Liver (tissue), 8 donors: ENCODE measurements at regions not wholly inside any gene's neighbourhood (a gene's known extent, or its start where the extent isn't known, plus 50 kb on each side); places are given as distances from the start of the nearest gene placed in this dataset.

ENCODE experiments used
- DNase-seq: peaks from one replicate; pipeline ENCODE4 v3.0.0-alpha.2; 2017; ENCODE audit warnings: low spot score
- H3K27ac ChIP-seq, 2 donors: one replicate each; pipeline ENCODE4 v1.7.0; 2013; ENCODE audit warnings: inconsistent platforms in 2 of 2, low read length in 2 of 2, control low read depth in 1 of 2, low read depth in 1 of 2, mild to moderate bottlenecking in 1 of 2
- H3K27me3 ChIP-seq, 4 donors: one replicate each; pipeline versions ENCODE4 v1.6.1 to v1.7.0; 2013; ENCODE audit warnings: low read length in 3 of 4, inconsistent platforms in 1 of 4, mild to moderate bottlenecking in 1 of 4, moderate library complexity in 1 of 4; ENCODE audit not compliant: control insufficient read depth in 4 of 4, insufficient read depth in 4 of 4
- H3K36me3 ChIP-seq, 4 donors: one replicate each; pipeline versions ENCODE4 v1.6.1 to v1.7.0; 2013; ENCODE audit warnings: low read length in 3 of 4, mild to moderate bottlenecking in 3 of 4, low read depth in 1 of 4, moderate library complexity in 1 of 4; ENCODE audit not compliant: control insufficient read depth in 4 of 4, insufficient read depth in 3 of 4
- H3K4me1 ChIP-seq, 4 donors: one replicate each; pipeline versions ENCODE4 v1.6.1 to v1.7.0; 2013; ENCODE audit warnings: low read length in 3 of 4, mild to moderate bottlenecking in 3 of 4, moderate library complexity in 1 of 4; ENCODE audit not compliant: control insufficient read depth in 4 of 4, insufficient read depth in 4 of 4
- H3K4me3 ChIP-seq, 3 donors: one replicate each; pipeline versions ENCODE4 v1.6.1 to v1.7.0; 2013; ENCODE audit warnings: low read length in 3 of 3, control low read depth in 1 of 3, low read depth in 1 of 3, mild to moderate bottlenecking in 1 of 3
- H3K9ac ChIP-seq, 2 donors: one replicate each; pipeline ENCODE4 v1.7.0; 2013; ENCODE audit warnings: low read length in 2 of 2, mild to moderate bottlenecking in 2 of 2, moderate library complexity in 2 of 2, control low read depth in 1 of 2, low read depth in 1 of 2
- H3K9me3 ChIP-seq, 4 donors: one replicate each; pipeline versions ENCODE4 v1.6.1 to v1.7.0; 2013; ENCODE audit warnings: low read length in 3 of 4; ENCODE audit not compliant: control insufficient read depth in 4 of 4
- EGR1 ChIP-seq, 2 donors: IDR thresholded peaks; 2 replicates each; pipeline ENCODE4 v1.6.1; 2016 to 2018; ENCODE audit warnings: antibody characterized with exemption in 2 of 2, low read depth in 2 of 2
- FOXA1 ChIP-seq: IDR thresholded peaks from 2 replicates; pipeline ENCODE4 v1.6.1; 2016; ENCODE audit warnings: antibody characterized with exemption
- GABPA ChIP-seq, 2 donors: IDR thresholded peaks in 1 of 2; conservative IDR thresholded peaks in 1 of 2; 2 replicates each; pipeline ENCODE4 v1.6.1; 2016; ENCODE audit warnings: antibody characterized with exemption in 2 of 2, mild to moderate bottlenecking in 1 of 2, moderate library complexity in 1 of 2
- HNF4A ChIP-seq, 2 donors: conservative IDR thresholded peaks; 2 replicates each; pipeline ENCODE4 v1.6.1; 2016; ENCODE audit warnings: antibody characterized with exemption in 2 of 2, mild to moderate bottlenecking in 2 of 2
- HNF4G ChIP-seq: IDR thresholded peaks from 2 replicates; pipeline ENCODE4 v1.6.1; 2016; ENCODE audit warnings: antibody characterized with exemption
- JUND ChIP-seq, 2 donors: IDR thresholded peaks; 2 replicates each; pipeline ENCODE4 v1.6.1; 2016; ENCODE audit warnings: antibody characterized with exemption in 2 of 2
- NR2F2 ChIP-seq: IDR thresholded peaks from 2 replicates; pipeline ENCODE4 v1.6.1; 2016; ENCODE audit warnings: antibody characterized with exemption
- RAD21 ChIP-seq, 2 donors: IDR thresholded peaks; 2 replicates each; pipeline ENCODE4 v1.6.1; 2016; ENCODE audit warnings: antibody characterized with exemption in 2 of 2, mild to moderate bottlenecking in 2 of 2
- RXRA ChIP-seq, 2 donors: IDR thresholded peaks; 2 replicates each; pipeline ENCODE4 v1.6.1; 2017 to 2018; ENCODE audit warnings: antibody characterized with exemption in 2 of 2, mild to moderate bottlenecking in 1 of 2
- SP1 ChIP-seq: IDR thresholded peaks from 2 replicates; pipeline ENCODE4 v1.6.1; 2018; ENCODE audit warnings: antibody characterized with exemption, mild to moderate bottlenecking
- TAF1 ChIP-seq: conservative IDR thresholded peaks from 2 replicates; pipeline ENCODE4 v1.6.1; 2016; ENCODE audit warnings: antibody characterized with exemption, mild to moderate bottlenecking
- YY1 ChIP-seq: IDR thresholded peaks from 2 replicates; pipeline ENCODE4 v1.6.1; 2016; ENCODE audit warnings: antibody characterized with exemption, mild to moderate bottlenecking
- WGBS: extraction: QIAGEN DNeasy Blood & Tissue Kit; methylation state at CpG from one replicate; pipeline ENCODE4 v1.1.7; 2013; 5-methylcytosine and 5-hydroxymethylcytosine counted together
- TF ChIP-seq, protein P1 (sequence below): IDR thresholded peaks from 2 replicates; pipeline ENCODE4 v1.6.1; 2016; ENCODE audit warnings: antibody characterized with exemption
- TF ChIP-seq, protein P2 (sequence below): IDR thresholded peaks from 2 replicates; pipeline ENCODE4 v1.6.1; 2016; ENCODE audit warnings: antibody characterized with exemption
- TF ChIP-seq, protein P3 (sequence below): IDR thresholded peaks from 2 replicates; pipeline ENCODE4 v1.6.1; 2016; ENCODE audit warnings: antibody characterized with exemption, mild to moderate bottlenecking
- TF ChIP-seq, protein P4 (sequence below): fragments of 150-350 bp; IDR thresholded peaks from 2 replicates; pipeline ENCODE4 v1.5.1; 2017; ENCODE audit warnings: improper control_type of control experiment, low read depth, low read length; ENCODE audit not compliant: missing input control
- TF ChIP-seq, protein P5 (sequence below): IDR thresholded peaks from 2 replicates; pipeline ENCODE4 v1.6.1; 2016; ENCODE audit warnings: antibody characterized with exemption
- donor health status: healthy.
- donor health status: healthy.
- donor health status: healthy.
- donor health status: healthy.
- donor health status: healthy.

DNA sequence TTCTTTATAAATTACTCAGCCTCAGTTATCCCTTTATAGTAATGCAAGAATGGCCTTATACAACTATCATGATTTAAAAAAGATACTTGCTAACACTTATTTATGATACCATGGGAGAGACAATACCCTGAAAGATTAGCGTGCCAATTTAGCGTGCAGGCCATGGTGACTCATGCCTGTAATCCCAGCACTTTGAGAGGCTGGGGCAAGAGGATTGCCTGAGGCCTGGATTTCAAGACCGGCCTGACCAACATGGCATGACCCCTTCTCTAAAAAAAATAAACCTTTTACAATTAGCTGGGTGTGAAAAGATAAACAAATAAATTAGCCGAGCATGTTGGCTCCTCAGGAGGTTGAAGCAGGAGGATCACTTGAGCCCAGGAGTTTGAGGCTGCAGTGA is 493.4 kb upstream of the FSIP2 start:
- WGBS: 84% methylated on average over 4 of the region's 4 CpGs
- H3K9ac ChIP-seq: no peak overlapping the region
- TF ChIP-seq, protein P1, sequence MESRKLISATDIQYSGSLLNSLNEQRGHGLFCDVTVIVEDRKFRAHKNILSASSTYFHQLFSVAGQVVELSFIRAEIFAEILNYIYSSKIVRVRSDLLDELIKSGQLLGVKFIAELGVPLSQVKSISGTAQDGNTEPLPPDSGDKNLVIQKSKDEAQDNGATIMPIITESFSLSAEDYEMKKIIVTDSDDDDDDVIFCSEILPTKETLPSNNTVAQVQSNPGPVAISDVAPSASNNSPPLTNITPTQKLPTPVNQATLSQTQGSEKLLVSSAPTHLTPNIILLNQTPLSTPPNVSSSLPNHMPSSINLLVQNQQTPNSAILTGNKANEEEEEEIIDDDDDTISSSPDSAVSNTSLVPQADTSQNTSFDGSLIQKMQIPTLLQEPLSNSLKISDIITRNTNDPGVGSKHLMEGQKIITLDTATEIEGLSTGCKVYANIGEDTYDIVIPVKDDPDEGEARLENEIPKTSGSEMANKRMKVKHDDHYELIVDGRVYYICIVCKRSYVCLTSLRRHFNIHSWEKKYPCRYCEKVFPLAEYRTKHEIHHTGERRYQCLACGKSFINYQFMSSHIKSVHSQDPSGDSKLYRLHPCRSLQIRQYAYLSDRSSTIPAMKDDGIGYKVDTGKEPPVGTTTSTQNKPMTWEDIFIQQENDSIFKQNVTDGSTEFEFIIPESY: no peak
- no peak for TF ChIP-seq JUND (IDR thresholded peaks at IDR 0.05)
- no peak for TF ChIP-seq RXRA (IDR thresholded peaks at IDR 0.05)
- TF ChIP-seq, protein P2, sequence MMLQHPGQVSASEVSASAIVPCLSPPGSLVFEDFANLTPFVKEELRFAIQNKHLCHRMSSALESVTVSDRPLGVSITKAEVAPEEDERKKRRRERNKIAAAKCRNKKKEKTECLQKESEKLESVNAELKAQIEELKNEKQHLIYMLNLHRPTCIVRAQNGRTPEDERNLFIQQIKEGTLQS: no peak
- no peak for TF ChIP-seq FOXA1
- TF ChIP-seq SP1: no peak
- TF ChIP-seq HNF4G: no peak
- no peak for TF ChIP-seq NR2F2
- TF ChIP-seq, protein P3, sequence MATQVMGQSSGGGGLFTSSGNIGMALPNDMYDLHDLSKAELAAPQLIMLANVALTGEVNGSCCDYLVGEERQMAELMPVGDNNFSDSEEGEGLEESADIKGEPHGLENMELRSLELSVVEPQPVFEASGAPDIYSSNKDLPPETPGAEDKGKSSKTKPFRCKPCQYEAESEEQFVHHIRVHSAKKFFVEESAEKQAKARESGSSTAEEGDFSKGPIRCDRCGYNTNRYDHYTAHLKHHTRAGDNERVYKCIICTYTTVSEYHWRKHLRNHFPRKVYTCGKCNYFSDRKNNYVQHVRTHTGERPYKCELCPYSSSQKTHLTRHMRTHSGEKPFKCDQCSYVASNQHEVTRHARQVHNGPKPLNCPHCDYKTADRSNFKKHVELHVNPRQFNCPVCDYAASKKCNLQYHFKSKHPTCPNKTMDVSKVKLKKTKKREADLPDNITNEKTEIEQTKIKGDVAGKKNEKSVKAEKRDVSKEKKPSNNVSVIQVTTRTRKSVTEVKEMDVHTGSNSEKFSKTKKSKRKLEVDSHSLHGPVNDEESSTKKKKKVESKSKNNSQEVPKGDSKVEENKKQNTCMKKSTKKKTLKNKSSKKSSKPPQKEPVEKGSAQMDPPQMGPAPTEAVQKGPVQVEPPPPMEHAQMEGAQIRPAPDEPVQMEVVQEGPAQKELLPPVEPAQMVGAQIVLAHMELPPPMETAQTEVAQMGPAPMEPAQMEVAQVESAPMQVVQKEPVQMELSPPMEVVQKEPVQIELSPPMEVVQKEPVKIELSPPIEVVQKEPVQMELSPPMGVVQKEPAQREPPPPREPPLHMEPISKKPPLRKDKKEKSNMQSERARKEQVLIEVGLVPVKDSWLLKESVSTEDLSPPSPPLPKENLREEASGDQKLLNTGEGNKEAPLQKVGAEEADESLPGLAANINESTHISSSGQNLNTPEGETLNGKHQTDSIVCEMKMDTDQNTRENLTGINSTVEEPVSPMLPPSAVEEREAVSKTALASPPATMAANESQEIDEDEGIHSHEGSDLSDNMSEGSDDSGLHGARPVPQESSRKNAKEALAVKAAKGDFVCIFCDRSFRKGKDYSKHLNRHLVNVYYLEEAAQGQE: no peak
- TF ChIP-seq EGR1 (IDR thresholded peaks at IDR 0.05; ENCODE audit: low read depth in 2 of 2): no peak
- H3K36me3 ChIP-seq: no peaks in the 10 kb centered on the region
- H3K4me3 ChIP-seq: no peak overlapping the region
- no peak for DNase-seq
- peaks cover 0 to 2% (median 0%) of the 10 kb centered on the region in 4 donors for H3K9me3 ChIP-seq
- H3K27ac ChIP-seq: no peak overlapping the region
- no peaks in the 10 kb centered on the region for H3K4me1 ChIP-seq
- no peaks in the 10 kb centered on the region for H3K27me3 ChIP-seq

DNA sequence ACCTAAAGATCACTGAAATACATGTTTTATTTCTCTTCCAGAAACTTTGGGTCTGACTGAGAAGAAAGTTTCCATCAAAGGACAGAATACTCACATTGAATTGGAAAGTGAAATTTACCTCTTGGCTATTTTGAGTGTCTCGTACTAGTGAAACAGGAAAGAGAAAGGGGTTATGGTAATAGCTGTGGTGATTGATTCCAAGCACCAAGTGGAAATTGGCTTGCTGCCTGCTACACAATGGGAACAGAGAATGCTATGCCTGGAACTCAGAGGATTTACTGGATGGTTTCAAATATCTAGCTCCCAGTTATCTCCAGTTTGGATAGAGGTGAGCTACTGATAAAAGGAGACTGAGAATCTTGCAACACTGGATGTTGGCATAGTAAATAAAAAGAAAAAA is 492.8 kb upstream of the FSIP2 start:
- Histone ChIP-seq H3K9me3 (peaks cover 0 to 2% (median 0%) of the 10 kb centered on the region in 4 donors), H3K36me3 (no peaks in the 10 kb centered on the region), H3K27me3 (no peaks in the 10 kb centered on the region), H3K4me1 (no peaks in the 10 kb centered on the region), H3K9ac (no peak overlapping the region), H3K27ac (no peak overlapping the region), H3K4me3 (no peak overlapping the region)
- 69% methylated on average over 1 of the region's 1 CpG for WGBS
- no peak for DNase-seq
- TF ChIP-seq YY1 (no peak), NR2F2 (no peak), RXRA (IDR thresholded peaks at IDR 0.05) (no peak), RAD21 (IDR thresholded peaks at IDR 0.05) (no peak), HNF4A (conservative IDR thresholded peaks at IDR 0.05) (no peak), TAF1 (no peak), GABPA (IDR thresholded peaks at IDR 0.05 in 1 of 2, conservative IDR thresholded peaks at IDR 0.05 in 1 of 2) (no peak), FOXA1 (no peak), EGR1 (IDR thresholded peaks at IDR 0.05; ENCODE audit: low read depth in 2 of 2) (no peak), JUND (IDR thresholded peaks at IDR 0.05) (no peak)
- TF ChIP-seq, protein P2: no peak
- TF ChIP-seq, protein P4, sequence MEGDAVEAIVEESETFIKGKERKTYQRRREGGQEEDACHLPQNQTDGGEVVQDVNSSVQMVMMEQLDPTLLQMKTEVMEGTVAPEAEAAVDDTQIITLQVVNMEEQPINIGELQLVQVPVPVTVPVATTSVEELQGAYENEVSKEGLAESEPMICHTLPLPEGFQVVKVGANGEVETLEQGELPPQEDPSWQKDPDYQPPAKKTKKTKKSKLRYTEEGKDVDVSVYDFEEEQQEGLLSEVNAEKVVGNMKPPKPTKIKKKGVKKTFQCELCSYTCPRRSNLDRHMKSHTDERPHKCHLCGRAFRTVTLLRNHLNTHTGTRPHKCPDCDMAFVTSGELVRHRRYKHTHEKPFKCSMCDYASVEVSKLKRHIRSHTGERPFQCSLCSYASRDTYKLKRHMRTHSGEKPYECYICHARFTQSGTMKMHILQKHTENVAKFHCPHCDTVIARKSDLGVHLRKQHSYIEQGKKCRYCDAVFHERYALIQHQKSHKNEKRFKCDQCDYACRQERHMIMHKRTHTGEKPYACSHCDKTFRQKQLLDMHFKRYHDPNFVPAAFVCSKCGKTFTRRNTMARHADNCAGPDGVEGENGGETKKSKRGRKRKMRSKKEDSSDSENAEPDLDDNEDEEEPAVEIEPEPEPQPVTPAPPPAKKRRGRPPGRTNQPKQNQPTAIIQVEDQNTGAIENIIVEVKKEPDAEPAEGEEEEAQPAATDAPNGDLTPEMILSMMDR: no peak
- TF ChIP-seq, protein P5, sequence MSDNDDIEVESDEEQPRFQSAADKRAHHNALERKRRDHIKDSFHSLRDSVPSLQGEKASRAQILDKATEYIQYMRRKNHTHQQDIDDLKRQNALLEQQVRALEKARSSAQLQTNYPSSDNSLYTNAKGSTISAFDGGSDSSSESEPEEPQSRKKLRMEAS: no peak
- TF ChIP-seq, protein P3: no peak
